KMS-11 (cell line): ENCODE measurements at regions not wholly inside any gene's neighbourhood (a gene's known extent, or its start where the extent isn't known, plus 50 kb on each side); places are given as distances from the start of the nearest gene placed in this dataset.

Source experiments
- H2AFZ ChIP-seq: fragments of 200-600 bp; sonication (generic); 2 replicates; pipeline ENCODE4 v1.6.1; 2016; ENCODE audit warnings: antibody characterized with exemption, mixed run types, low read depth
- H3K27ac ChIP-seq: fragments of 200-600 bp; sonication (generic); 2 replicates; pipeline ENCODE4 v1.6.1; 2016; ENCODE audit warnings: mild to moderate bottlenecking, mixed run types
- H3K27me3 ChIP-seq: fragments of 200-600 bp; sonication (generic); 2 replicates; pipeline ENCODE4 v1.6.1; 2017; ENCODE audit warnings: mild to moderate bottlenecking, low read depth, mixed run types, moderate library complexity; ENCODE audit not compliant: insufficient read depth
- H3K36me3 ChIP-seq: fragments of 200-600 bp; sonication (generic); 2 replicates; pipeline ENCODE4 v1.6.1; 2017; ENCODE audit warnings: mild to moderate bottlenecking, mixed run types; ENCODE audit not compliant: insufficient read depth
- H3K4me1 ChIP-seq: fragments of 200-600 bp; sonication (generic); 2 replicates; pipeline ENCODE4 v1.6.1; 2016; ENCODE audit warnings: mild to moderate bottlenecking, low read depth, mixed run types; ENCODE audit not compliant: poor library complexity, severe bottlenecking
- H3K4me2 ChIP-seq: fragments of 200-600 bp; sonication (generic); 2 replicates; pipeline ENCODE4 v1.7.0; 2016; ENCODE audit warnings: mild to moderate bottlenecking, mixed run types
- H3K4me3 ChIP-seq: fragments of 200-600 bp; sonication (generic); IDR thresholded peaks from 2 replicates; pipeline ENCODE4 v1.6.1; 2017; ENCODE audit warnings: low read depth, low read length, mixed read lengths; ENCODE audit not compliant: insufficient read depth
- H3K79me2 ChIP-seq: fragments of 200-600 bp; sonication (generic); 2 replicates; pipeline ENCODE4 v1.6.1; 2016; ENCODE audit warnings: low read depth, mixed run types; ENCODE audit not compliant: insufficient read depth
- H3K9ac ChIP-seq: fragments of 200-600 bp; sonication (generic); 2 replicates; pipeline ENCODE4 v1.6.1; 2016; ENCODE audit warnings: mild to moderate bottlenecking, mixed run types
- H4K20me1 ChIP-seq: fragments of 200-600 bp; sonication (generic); 2 replicates; pipeline ENCODE4 v1.6.1; 2016; ENCODE audit warnings: mild to moderate bottlenecking, mixed run types; ENCODE audit not compliant: insufficient read depth
- CTCF ChIP-seq: fragments of 200-600 bp; sonication (generic); conservative IDR thresholded peaks from 2 replicates; pipeline ENCODE4 v1.6.1; 2017; ENCODE audit warnings: low read depth, mild to moderate bottlenecking, antibody characterized with exemption, low read length, moderate library complexity, mixed read lengths

- Histone ChIP-seq H3K79me2 (no peaks in the 10 kb centered on the region), H3K4me2 (no peak overlapping the region), H3K4me3 (no peak overlapping the region), H3K27ac (no peak overlapping the region), H3K9ac (no peak overlapping the region), H3K27me3 (no peaks in the 10 kb centered on the region), H3K36me3 (no peaks in the 10 kb centered on the region), H2AFZ (no peak overlapping the region), H4K20me1 (no peaks in the 10 kb centered on the region), H3K4me1 (no peaks in the 10 kb centered on the region)
- no peak for TF ChIP-seq CTCF
These were observed 55.3 kb upstream of the TMEM163 start for GRCh38 chr2:134773759-134774742.

- H3K4me1 ChIP-seq, result no peaks in the 10 kb centered on the region
- H3K4me2 ChIP-seq, result no peak overlapping the region
- TF ChIP-seq CTCF, result no peak
- H3K27ac ChIP-seq, result no peak overlapping the region
- H3K4me3 ChIP-seq, result no peak overlapping the region
- H3K79me2 ChIP-seq, result no peaks in the 10 kb centered on the region
- no peaks in the 10 kb centered on the region for H4K20me1 ChIP-seq
- H3K27me3 ChIP-seq, result no peaks in the 10 kb centered on the region
- H3K36me3 ChIP-seq, result no peaks in the 10 kb centered on the region
- no peak overlapping the region for H3K9ac ChIP-seq
- no peak overlapping the region for H2AFZ ChIP-seq
These were observed 56.2 kb upstream of the TMEM163 start for GRCh38 chr2:134774786-134775641.

GRCh38 chr2:134776836-134777235 lies 58.0 kb upstream of the TMEM163 start:
- TF ChIP-seq CTCF, result no peak
- no peak overlapping the region for H2AFZ ChIP-seq
- no peak overlapping the region for H3K4me3 ChIP-seq
- H3K79me2 ChIP-seq, result no peaks in the 10 kb centered on the region
- H3K27ac ChIP-seq, result no peak overlapping the region
- no peaks in the 10 kb centered on the region for H3K27me3 ChIP-seq
- H3K36me3 ChIP-seq, result no peaks in the 10 kb centered on the region
- no peaks in the 10 kb centered on the region for H4K20me1 ChIP-seq
- H3K4me1 ChIP-seq, result no peaks in the 10 kb centered on the region
- no peak overlapping the region for H3K9ac ChIP-seq
- no peak overlapping the region for H3K4me2 ChIP-seq

- H3K4me3 ChIP-seq, result no peak overlapping the region
These were observed 58.8 kb upstream of the TMEM163 start for GRCh38 chr2:134777593-134777992.

More at GRCh38 chr2:134777593-134777992, 58.8 kb upstream of the TMEM163 start:
- no peaks in the 10 kb centered on the region for H4K20me1 ChIP-seq
- TF ChIP-seq CTCF, result no peak
- no peak overlapping the region for H3K4me2 ChIP-seq
- no peaks in the 10 kb centered on the region for H3K4me1 ChIP-seq
- H3K27ac ChIP-seq, result no peak overlapping the region
- no peaks in the 10 kb centered on the region for H3K27me3 ChIP-seq
- no peak overlapping the region for H3K9ac ChIP-seq
- H3K36me3 ChIP-seq, result no peaks in the 10 kb centered on the region
- no peaks in the 10 kb centered on the region for H3K79me2 ChIP-seq
- no peak overlapping the region for H2AFZ ChIP-seq
